ENCODE measurements at regions not wholly inside any gene's neighbourhood (a gene's known extent, or its start where the extent isn't known, plus 50 kb on each side); places are given as distances from the start of the nearest gene placed in this dataset.

DNA sequence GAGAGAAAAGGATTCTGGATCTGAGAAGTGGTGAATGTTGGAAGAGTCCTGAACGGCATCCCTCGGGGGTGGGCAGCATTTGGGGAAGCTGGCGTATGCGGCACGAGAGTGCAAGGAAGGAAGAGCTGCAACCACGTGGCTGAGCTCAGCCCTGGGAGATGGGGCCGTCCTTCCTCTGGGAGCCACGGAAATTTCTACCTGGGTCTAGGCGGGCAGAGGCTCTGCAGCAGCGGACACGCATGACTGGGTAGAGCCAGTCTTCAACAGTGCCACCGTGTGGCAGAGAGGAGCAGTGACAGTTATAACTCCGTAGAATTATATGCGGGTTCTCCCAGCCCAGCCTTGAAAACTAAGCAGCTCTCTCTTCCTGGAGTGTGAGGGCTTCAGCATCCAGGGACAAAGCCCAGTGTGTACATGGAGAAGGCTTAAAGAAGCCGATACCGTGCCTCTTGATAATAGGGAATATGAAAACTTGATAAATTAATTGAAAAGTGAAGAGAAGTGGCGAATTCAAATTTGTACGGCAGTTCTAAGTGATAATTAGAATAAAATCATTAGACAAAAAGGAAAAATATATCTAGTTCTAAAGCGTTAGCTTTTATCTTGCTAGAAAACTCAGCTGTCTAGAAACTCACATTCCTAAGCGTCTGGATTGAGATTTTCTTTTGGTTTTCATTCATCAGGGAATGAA lies 82.9 kb upstream of the STXBP6 start:
- H3K9me3 Mint-ChIP-seq, result no peaks in the 10 kb centered on the region
- no peaks in the 10 kb centered on the region for H3K36me3 Mint-ChIP-seq
- peaks cover 7% of the 10 kb centered on the region for H3K4me1 Mint-ChIP-seq
- H3K4me3 Mint-ChIP-seq, result no peak overlapping the region
- H3K27ac Mint-ChIP-seq, result no peak overlapping the region
- H3K27me3 Mint-ChIP-seq, result peaks cover 31% of the 10 kb centered on the region

DNA sequence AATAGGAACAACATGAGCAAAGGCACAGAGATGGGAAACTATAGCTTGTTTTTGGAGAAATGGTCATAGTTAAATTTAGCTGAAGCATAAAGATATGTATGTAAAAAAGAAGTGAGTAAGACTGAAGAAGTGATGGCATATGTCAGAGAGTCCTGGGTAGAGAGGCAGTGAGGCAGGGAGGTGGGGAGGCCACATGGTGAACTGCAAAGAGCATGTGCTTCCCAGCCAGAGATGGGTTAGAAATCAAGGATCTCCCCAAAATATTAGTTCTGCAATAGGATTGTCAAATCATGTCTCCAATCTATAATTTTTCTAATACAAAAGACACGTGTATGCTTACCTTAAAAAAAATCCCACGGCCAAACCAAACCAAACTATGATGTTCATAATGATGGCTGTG lies 82.1 kb upstream of the STXBP6 start:
- no peaks in the 10 kb centered on the region for H3K36me3 Mint-ChIP-seq
- H3K27me3 Mint-ChIP-seq, result peaks cover 31% of the 10 kb centered on the region
- H3K9me3 Mint-ChIP-seq, result no peaks in the 10 kb centered on the region
- H3K4me1 Mint-ChIP-seq, result peaks cover 7% of the 10 kb centered on the region
- no peak overlapping the region for H3K27ac Mint-ChIP-seq
- no peak overlapping the region for H3K4me3 Mint-ChIP-seq

DNA sequence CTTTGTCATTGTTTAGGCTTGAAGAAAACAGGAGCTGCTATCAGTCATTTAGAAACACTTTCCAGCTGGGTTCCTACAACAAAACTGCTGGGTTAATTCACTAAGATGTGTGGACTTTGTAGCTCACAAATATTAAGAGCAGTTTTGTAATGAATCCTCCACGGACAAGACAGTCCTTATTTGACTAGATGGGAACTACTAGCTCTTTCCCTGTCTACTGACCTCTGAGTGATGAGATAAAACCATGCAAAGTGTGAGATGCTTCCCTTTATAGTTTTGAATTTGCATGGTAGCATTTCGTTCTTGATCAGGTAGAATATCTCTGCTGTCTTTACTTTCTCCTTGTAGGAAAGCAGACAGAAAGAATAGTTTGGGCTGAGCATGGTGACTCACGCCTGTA lies 72.9 kb upstream of the STXBP6 start:
- no peak overlapping the region for H3K27ac Mint-ChIP-seq
- no peaks in the 10 kb centered on the region for H3K9me3 Mint-ChIP-seq
- H3K27me3 Mint-ChIP-seq, result peaks cover 3% of the 10 kb centered on the region
- no peaks in the 10 kb centered on the region for H3K4me1 Mint-ChIP-seq
- H3K36me3 Mint-ChIP-seq, result no peaks in the 10 kb centered on the region
- H3K4me3 Mint-ChIP-seq, result no peak overlapping the region

DNA sequence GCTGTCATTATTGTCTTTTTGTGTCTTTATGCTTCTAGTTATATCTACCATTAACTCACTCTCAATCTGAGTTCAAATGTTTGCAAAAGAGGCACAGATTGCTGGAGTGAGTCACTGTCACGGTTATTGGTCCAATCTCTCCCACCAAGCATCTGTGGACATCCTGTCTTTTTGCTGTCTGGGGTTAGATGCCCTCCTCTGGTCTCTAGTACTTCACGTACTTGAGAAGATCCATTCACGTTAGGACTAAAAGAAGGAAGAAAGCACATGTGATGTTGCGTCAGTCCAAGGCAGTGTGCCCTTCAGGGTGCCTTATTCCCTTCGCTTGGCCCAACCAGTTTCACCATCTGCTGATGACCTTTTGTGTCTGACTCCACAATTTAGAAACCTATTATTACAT lies 72.3 kb upstream of the STXBP6 start:
- Mint-ChIP-seq H3K4me3 (no peak overlapping the region), H3K27me3 (peaks cover 3% of the 10 kb centered on the region), H3K36me3 (no peaks in the 10 kb centered on the region), H3K27ac (no peak overlapping the region), H3K9me3 (no peaks in the 10 kb centered on the region), H3K4me1 (no peaks in the 10 kb centered on the region)

DNA sequence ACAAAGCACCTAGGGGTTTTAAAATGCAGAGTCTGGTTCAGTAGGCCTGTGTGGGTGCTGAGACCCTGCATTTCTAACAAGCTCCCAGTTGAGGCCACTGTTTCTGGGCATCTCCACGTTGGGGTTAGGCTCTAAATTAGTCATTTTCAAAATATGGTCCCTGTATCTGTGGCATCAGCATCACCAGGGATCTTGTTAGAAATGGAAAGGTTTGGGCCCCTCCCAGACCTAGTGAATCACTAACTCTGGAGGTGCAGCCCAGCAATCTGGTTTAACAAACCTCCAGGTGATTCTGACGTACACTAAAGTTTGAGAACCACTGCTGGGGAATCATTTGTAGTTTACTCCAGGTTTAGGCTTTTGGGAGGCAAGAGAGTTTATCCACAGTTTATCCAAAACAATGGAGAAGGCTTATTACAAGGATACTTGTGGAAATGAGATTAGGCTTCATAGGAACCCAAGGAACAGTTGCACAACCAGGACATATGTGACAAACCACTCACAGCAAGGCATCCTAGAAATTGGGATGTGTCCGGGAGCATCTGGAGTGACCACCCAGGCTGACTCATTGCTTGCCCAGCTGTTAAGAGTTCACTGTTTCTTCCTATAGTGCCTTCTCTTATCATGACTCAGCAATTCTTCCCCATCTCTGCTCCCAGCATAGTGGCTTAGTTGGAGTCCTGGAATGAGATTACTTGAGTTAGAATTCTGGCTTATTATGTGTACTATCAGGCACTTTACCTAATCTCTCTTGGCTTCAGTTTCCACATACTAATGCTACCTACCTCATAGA lies 71.6 kb upstream of the STXBP6 start:
- no peaks in the 10 kb centered on the region for H3K36me3 Mint-ChIP-seq
- no peak overlapping the region for H3K27ac Mint-ChIP-seq
- no peaks in the 10 kb centered on the region for H3K9me3 Mint-ChIP-seq
- no peak overlapping the region for H3K4me3 Mint-ChIP-seq
- H3K4me1 Mint-ChIP-seq, result no peaks in the 10 kb centered on the region
- H3K27me3 Mint-ChIP-seq, result peaks cover 3% of the 10 kb centered on the region

DNA sequence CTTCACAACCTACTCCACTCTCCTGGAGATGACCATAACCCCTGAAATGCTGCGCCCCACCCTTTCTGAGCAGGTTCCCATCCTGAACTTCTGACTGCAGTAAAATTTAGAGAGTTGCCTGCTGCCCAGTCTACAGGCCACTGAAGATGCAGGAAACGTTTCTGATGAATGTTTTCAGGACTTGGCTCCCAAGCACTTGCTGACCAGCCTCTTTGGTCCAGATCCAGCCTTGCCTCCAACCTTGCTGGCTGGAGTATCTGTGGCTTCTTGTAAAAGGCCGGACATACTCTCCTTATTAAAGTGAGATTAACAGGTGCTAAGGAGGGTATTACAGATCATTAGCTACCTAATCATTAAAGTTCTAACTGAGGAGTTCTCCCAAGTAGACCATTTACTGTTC lies 70.3 kb upstream of the STXBP6 start:
- Mint-ChIP-seq H3K9me3 (no peaks in the 10 kb centered on the region), H3K4me1 (no peaks in the 10 kb centered on the region), H3K4me3 (no peak overlapping the region), H3K27ac (no peak overlapping the region), H3K27me3 (peaks cover 5% of the 10 kb centered on the region), H3K36me3 (no peaks in the 10 kb centered on the region)

DNA sequence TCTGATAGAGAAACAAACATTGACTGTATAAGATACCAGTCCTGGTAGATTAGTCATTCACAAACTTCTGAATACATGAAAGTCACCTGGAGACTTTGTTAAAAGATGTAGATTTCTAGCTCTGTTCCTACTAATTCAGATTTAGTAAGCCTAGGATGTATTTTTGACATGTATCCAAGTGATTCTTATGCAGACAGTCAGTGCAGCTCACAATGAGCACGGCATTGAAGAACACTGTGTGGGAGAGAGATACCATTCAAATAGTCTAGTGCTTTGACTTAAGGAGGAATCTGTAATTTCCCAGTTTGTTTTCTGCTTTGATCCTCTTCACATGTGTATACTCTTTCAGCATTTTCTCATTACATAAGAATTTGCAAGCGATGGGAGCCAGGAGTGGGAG lies 68.7 kb upstream of the STXBP6 start:
- Mint-ChIP-seq H3K36me3 (no peaks in the 10 kb centered on the region), H3K4me1 (no peaks in the 10 kb centered on the region), H3K27me3 (peaks cover 5% of the 10 kb centered on the region), H3K27ac (no peak overlapping the region), H3K4me3 (no peak overlapping the region), H3K9me3 (no peaks in the 10 kb centered on the region)

DNA sequence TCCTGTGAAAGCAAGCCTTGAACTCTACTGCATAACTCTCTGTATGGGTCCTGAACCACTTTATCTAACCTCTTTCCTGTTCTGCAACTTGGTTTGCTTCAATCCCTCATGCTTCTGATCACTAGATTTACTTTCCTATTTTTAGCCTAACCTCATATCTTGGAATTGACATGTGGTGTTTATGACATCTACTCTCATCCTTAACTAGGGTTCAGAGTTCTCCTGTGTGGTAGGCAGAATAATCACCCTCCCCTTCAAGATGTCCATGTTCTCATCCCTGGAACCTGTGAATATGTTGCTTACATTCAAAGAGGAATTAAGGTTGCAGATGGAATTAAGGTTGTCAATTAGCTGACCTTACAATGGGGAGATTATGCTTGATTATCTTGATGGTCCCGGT lies 67.4 kb upstream of the STXBP6 start:
- H3K4me1 Mint-ChIP-seq, result no peaks in the 10 kb centered on the region
- H3K36me3 Mint-ChIP-seq, result no peaks in the 10 kb centered on the region
- no peak overlapping the region for H3K4me3 Mint-ChIP-seq
- H3K27me3 Mint-ChIP-seq, result peaks cover 8% of the 10 kb centered on the region
- H3K9me3 Mint-ChIP-seq, result no peaks in the 10 kb centered on the region
- H3K27ac Mint-ChIP-seq, result no peak overlapping the region

DNA sequence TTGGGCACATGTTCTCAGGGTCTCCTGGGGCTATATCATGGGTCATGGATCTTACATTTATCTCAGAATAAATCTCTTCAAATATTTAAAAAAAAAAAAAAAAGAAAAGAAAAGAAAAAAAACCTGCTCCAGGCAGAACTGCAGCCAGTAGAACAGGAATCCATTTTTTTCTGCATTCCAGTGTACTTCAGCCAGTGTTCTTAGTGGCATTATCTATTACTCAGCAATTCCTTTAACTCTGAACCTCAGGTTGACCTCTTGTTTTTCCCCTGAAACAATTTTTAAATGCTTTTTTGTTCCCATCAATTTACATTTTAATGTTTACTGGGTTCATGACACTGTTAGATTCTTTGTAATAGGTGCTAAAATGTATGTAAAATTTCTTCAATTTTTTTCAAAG lies 66.7 kb upstream of the STXBP6 start:
- Mint-ChIP-seq H3K27ac (no peak overlapping the region), H3K36me3 (no peaks in the 10 kb centered on the region), H3K4me1 (no peaks in the 10 kb centered on the region), H3K9me3 (no peaks in the 10 kb centered on the region), H3K4me3 (no peak overlapping the region), H3K27me3 (peaks cover 8% of the 10 kb centered on the region)

DNA sequence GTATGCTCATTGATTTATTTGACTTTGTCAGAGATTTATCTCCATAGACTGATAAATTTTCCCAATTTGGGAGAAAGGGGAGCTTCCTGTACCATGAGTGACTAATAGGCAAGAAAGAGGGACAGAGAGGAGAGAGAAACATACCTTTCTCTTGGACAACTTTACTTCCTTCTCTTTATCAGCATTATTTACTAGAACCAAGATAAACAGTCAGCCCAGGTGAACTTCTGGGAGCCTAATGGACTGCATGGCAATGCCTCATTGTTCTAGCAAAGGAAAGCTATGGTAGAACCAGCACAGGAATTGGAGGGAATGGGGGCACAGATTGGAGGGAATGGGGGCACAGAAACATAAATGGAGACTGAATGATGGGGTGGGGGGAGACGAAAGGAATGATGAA lies 63.4 kb upstream of the STXBP6 start:
- Mint-ChIP-seq H3K36me3 (no peaks in the 10 kb centered on the region), H3K4me3 (no peak overlapping the region), H3K4me1 (no peaks in the 10 kb centered on the region), H3K27me3 (peaks cover 8% of the 10 kb centered on the region), H3K27ac (no peak overlapping the region), H3K9me3 (no peaks in the 10 kb centered on the region)

DNA sequence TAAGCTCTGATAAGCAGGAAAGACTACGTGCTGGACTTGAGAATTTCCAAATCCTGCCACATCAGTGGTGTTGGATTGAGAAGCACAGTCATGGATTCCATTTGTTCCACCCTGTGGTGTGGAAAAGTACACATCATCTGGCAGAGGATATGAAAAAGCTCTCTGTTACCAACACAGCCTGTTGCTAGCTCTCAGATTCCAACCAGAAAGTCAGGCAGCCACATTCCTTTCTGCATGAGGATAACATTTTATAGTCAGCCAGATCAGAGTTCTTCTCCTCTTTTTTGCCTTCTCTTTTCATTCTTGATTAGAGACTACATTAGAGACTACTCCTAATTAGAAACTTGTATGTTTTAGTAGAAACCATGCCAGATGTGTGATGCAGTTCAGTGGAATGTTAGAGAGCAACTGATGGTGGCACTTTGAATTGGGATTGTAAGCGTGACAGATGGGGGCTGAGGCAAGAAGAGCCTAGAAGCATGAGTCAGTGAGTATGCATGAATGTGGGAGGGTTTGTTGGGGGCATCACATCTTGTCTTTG lies 61.2 kb upstream of the STXBP6 start:
- no peaks in the 10 kb centered on the region for H3K36me3 Mint-ChIP-seq
- H3K9me3 Mint-ChIP-seq, result no peaks in the 10 kb centered on the region
- no peaks in the 10 kb centered on the region for H3K4me1 Mint-ChIP-seq
- no peak overlapping the region for H3K4me3 Mint-ChIP-seq
- H3K27me3 Mint-ChIP-seq, result peaks cover 8% of the 10 kb centered on the region
- no peak overlapping the region for H3K27ac Mint-ChIP-seq

DNA sequence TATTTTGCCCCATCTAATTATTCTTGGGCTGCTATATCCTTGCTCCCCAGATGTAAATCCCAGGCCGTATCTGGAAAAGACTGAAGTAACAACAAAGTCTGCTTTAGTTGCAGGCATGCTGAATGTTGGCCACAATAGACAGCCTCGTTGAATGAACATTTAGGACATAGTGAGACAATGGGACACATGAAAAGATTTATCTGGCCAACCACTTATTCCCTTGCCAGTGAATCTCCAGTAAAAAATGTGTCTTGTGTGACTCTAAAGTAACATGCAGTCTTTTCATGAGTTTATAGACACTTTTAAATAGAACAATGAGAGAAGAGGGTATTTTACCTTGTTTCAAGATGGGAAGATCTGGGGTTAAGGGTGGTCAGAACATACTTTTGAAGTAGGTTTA lies 60.2 kb upstream of the STXBP6 start:
- Mint-ChIP-seq H3K4me3 (no peak overlapping the region), H3K9me3 (no peaks in the 10 kb centered on the region), H3K36me3 (no peaks in the 10 kb centered on the region), H3K27ac (no peak overlapping the region), H3K4me1 (no peaks in the 10 kb centered on the region), H3K27me3 (peaks cover 4% of the 10 kb centered on the region)

DNA sequence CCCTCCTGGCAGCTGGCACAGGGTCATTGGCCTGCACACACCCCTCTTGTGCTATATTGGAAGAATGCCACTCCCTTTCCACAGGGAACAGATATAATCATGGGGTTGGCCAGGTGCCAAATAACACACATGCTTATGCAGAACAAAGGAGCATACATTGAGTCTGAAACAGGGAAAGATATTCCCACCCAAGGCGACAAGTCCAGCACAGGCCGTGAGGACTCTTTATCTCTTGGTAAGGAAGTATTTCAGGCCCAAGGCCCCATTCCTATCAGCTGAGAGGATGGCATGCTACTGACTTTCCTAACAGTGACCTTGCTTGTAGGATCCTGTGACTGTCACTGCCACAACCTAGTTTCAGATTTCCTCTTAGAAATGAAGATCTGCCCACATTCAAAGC lies 59.0 kb upstream of the STXBP6 start:
- Mint-ChIP-seq H3K4me1 (no peaks in the 10 kb centered on the region), H3K9me3 (no peaks in the 10 kb centered on the region), H3K27ac (no peak overlapping the region), H3K36me3 (no peaks in the 10 kb centered on the region), H3K4me3 (no peak overlapping the region), H3K27me3 (peaks cover 3% of the 10 kb centered on the region)

DNA sequence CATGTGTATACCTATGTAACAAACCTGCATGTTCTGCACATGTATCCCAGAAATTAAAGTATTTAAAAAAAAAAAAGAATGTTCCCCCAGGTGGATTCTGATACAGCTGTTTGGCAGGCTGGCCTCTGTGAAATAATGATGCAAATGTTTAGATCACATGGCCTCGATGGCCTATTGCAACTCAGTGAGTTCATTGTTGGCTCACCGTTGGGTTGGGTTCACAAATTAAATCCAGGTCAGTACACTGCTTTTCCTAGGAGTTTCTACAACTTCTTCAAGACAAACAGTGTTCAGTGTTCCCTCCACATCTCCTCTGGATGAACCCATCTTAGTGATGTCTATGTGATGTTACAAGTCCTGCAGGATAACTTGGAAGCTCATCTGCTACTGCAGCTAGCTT lies 58.3 kb upstream of the STXBP6 start:
- Mint-ChIP-seq H3K27me3 (peaks cover 1% of the 10 kb centered on the region), H3K4me3 (no peak overlapping the region), H3K27ac (no peak overlapping the region), H3K9me3 (no peaks in the 10 kb centered on the region), H3K4me1 (no peaks in the 10 kb centered on the region), H3K36me3 (no peaks in the 10 kb centered on the region)

DNA sequence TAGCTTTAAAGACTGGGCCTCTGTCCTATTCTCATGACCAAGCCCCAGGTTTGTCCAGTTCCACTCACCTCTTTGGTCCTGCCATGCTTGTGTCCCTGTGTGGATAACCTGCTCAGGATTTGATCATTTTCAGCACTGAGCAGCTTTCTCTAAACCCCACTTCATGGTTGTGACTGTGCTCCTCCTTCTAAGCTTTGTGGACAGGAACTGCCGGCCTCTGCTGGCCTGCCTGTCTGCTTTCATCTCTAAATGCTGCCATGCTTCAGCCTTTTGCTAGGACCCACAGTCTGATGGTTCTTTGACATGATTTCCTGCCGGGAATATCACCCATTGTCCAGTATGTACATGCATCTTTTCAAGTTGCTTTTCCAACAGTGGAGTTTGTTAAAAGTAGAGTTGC lies 53.9 kb upstream of the STXBP6 start:
- no peak overlapping the region for H3K27ac Mint-ChIP-seq
- peaks cover 4% of the 10 kb centered on the region for H3K9me3 Mint-ChIP-seq
- H3K4me3 Mint-ChIP-seq, result no peak overlapping the region
- H3K27me3 Mint-ChIP-seq, result no peaks in the 10 kb centered on the region
- H3K36me3 Mint-ChIP-seq, result no peaks in the 10 kb centered on the region
- no peaks in the 10 kb centered on the region for H3K4me1 Mint-ChIP-seq

DNA sequence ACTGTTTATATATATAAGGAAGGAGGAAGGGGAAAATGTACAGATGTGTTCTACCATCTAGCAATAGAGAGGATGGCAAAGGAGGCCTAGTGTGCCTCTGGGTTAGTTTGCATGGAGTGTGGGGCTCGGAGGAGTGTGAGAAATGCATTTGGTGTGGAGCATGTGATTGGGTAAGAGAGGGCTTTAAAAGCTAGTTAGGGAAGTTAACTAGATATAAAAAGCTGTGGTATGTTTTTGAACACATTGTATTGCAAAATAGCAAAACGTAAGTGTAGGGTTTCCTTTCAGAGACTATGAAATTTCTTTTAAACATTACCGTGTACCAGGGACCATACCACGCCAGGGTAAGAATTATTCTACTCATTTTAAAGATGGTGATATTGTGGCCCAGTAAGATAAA lies 53.3 kb upstream of the STXBP6 start:
- H3K27me3 Mint-ChIP-seq, result peaks cover 1% of the 10 kb centered on the region
- peaks cover 4% of the 10 kb centered on the region for H3K9me3 Mint-ChIP-seq
- H3K36me3 Mint-ChIP-seq, result no peaks in the 10 kb centered on the region
- H3K4me3 Mint-ChIP-seq, result no peak overlapping the region
- no peaks in the 10 kb centered on the region for H3K4me1 Mint-ChIP-seq
- no peak overlapping the region for H3K27ac Mint-ChIP-seq

Data from activated naive CD4-positive, alpha-beta T cell treated with anti-CD3 and anti-CD28 coated beads, Interleukin-2, amount 50 U/mL, for 24 hours (primary cell).